WERI-Rb-1 (cell line): ENCODE measurements at regions not wholly inside any gene's neighbourhood (a gene's known extent, or its start where the extent isn't known, plus 50 kb on each side); places are given as distances from the start of the nearest gene placed in this dataset.

Experiments used
- DNase-seq: peaks from one replicate; pipeline ENCODE4 v3.0.0-alpha.2; 2020
- H3K27ac ChIP-seq: fragments of 250-450 bp; sonication (Bioruptor Pico); 2 replicates; pipeline ENCODE4 v1.5.1; 2020; ENCODE audit warnings: mild to moderate bottlenecking, moderate library complexity
- H3K27me3 ChIP-seq: fragments of 250-450 bp; sonication (Bioruptor Pico); 2 replicates; pipeline ENCODE4 v1.5.1; 2021; ENCODE audit warnings: mild to moderate bottlenecking, low read depth, moderate library complexity; ENCODE audit not compliant: insufficient read depth, severe bottlenecking
- H3K36me3 ChIP-seq: fragments of 250-450 bp; sonication (Bioruptor Pico); 2 replicates; pipeline ENCODE4 v1.5.1; 2020; ENCODE audit warnings: mild to moderate bottlenecking, moderate library complexity
- H3K4me3 ChIP-seq: 2 replicates; pipeline ENCODE4 v1.5.1; 2011; ENCODE audit warnings: low read depth, mild to moderate bottlenecking, control low read depth, low read length
- H3K9me3 ChIP-seq: fragments of 250-450 bp; sonication (Bioruptor Pico); 2 replicates; pipeline ENCODE4 v1.5.1; 2021; ENCODE audit warnings: mild to moderate bottlenecking, moderate library complexity; ENCODE audit not compliant: severe bottlenecking
- CTCF ChIP-seq: IDR thresholded peaks from 2 replicates; pipeline ENCODE4 v1.5.1; 2011; ENCODE audit warnings: low read depth, mild to moderate bottlenecking, control low read depth, inconsistent platforms, low read length

- Histone ChIP-seq H3K27me3 (no peaks in the 10 kb centered on the region), H3K27ac (no peak overlapping the region), H3K4me3 (no peak overlapping the region), H3K9me3 (no peaks in the 10 kb centered on the region), H3K36me3 (no peaks in the 10 kb centered on the region)
- no peak for DNase-seq
- no peak for TF ChIP-seq CTCF
Observed at GRCh38 chr20:7703551-7703961, 236.7 kb downstream of the HAO1 start.

- TF ChIP-seq CTCF, result no peak
- DNase-seq, result no peak
- Histone ChIP-seq H3K9me3 (no peaks in the 10 kb centered on the region), H3K36me3 (no peaks in the 10 kb centered on the region), H3K27ac (no peak overlapping the region), H3K27me3 (no peaks in the 10 kb centered on the region), H3K4me3 (no peak overlapping the region)
Observed at GRCh38 chr20:7703996-7704395, 236.3 kb downstream of the HAO1 start.

- Histone ChIP-seq H3K36me3 (no peaks in the 10 kb centered on the region), H3K27ac (no peak overlapping the region), H3K4me3 (no peak overlapping the region), H3K27me3 (no peaks in the 10 kb centered on the region), H3K9me3 (no peaks in the 10 kb centered on the region)
- no peak for TF ChIP-seq CTCF
- DNase-seq, result no peak
Observed at GRCh38 chr20:7708112-7708511, 232.1 kb downstream of the HAO1 start.

- Histone ChIP-seq H3K9me3 (no peaks in the 10 kb centered on the region), H3K27me3 (no peaks in the 10 kb centered on the region), H3K36me3 (no peaks in the 10 kb centered on the region), H3K4me3 (no peak overlapping the region), H3K27ac (no peak overlapping the region)
- DNase-seq, result no peak
- TF ChIP-seq CTCF, result no peak
Observed at GRCh38 chr20:7708782-7709181, 231.5 kb downstream of the HAO1 start.

- Histone ChIP-seq H3K36me3 (no peaks in the 10 kb centered on the region), H3K9me3 (no peaks in the 10 kb centered on the region), H3K27me3 (no peaks in the 10 kb centered on the region), H3K4me3 (no peak overlapping the region), H3K27ac (no peak overlapping the region)
- TF ChIP-seq CTCF, result no peak
- DNase-seq, result no peak
Observed at GRCh38 chr20:7710440-7710839, 229.8 kb downstream of the HAO1 start.

GRCh38 chr20:7712661-7713060 lies 227.6 kb downstream of the HAO1 start:
- no peak for DNase-seq
- TF ChIP-seq CTCF, result no peak
- no peak overlapping the region for H3K27ac ChIP-seq
- H3K9me3 ChIP-seq, result no peaks in the 10 kb centered on the region
- H3K36me3 ChIP-seq, result no peaks in the 10 kb centered on the region
- H3K27me3 ChIP-seq, result no peaks in the 10 kb centered on the region
- H3K4me3 ChIP-seq, result no peak overlapping the region
